ENCODE measurements at regions not wholly inside any gene's neighbourhood (a gene's known extent, or its start where the extent isn't known, plus 50 kb on each side); places are given as distances from the start of the nearest gene placed in this dataset.

- no peak for DNase-seq (ENCODE audit: low read depth in 2 of 3, low spot score in 1 of 3)
Measured at GRCh38 chr18:77439888-77440287, 190.2 kb downstream of the GALR1 start.

GRCh38 chr18:77442393-77442792, 192.7 kb downstream of the GALR1 start:
- DNase-seq (ENCODE audit: low read depth in 2 of 3, low spot score in 1 of 3), result no peak

DNA sequence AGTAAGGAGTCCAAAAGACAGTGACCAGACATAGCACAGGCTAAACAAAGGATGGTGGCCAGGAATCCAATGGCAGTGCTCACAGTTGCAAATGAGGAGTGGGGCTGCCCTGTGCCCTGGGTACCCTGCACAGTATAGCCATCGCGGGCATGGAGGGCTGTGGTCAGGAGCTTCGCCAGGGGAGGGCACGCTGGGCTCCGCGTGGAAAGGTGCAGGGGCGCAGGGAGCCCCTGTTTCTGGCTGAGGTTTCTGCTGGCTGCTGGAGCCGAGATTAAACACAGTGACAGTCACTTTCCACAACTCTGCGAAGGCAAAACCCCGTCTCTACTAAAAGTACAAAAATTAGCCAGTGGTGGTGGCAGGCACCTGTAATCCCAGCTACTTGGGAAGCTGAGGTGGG, 194.7 kb downstream of the GALR1 start:
- DNase-seq (ENCODE audit: low read depth in 2 of 3, low spot score in 1 of 3), result no peak

- DNase-seq (ENCODE audit: low read depth in 2 of 3, low spot score in 1 of 3), result no peak
Measured at GRCh38 chr18:77448046-77448445, 198.4 kb downstream of the GALR1 start.

- DNase-seq (ENCODE audit: low read depth in 2 of 3, low spot score in 1 of 3), result no peak
Measured at GRCh38 chr18:77455004-77455403, 205.4 kb downstream of the GALR1 start.

DNA sequence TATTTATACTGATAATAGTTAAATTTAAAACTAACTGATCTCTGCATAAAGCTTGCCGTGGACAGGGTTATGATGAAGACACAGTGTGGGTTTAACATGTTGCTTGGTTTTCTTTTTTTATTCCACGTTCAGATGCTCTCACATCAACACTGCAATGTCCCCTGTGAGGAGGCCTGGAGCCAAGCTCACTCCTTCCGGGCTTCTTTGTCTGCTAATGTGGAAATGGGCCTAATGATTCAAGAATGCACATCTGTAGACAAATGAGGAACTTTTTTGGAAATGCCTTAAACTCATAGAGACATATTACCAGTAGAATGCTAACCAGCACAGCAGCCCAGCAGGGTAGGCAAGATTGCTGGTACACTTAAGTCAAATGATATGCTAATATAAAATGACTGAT, 208.0 kb downstream of the GALR1 start:
- DNase-seq (ENCODE audit: low read depth in 2 of 3, low spot score in 1 of 3), result no peak

GRCh38 chr18:77461062-77461688, 211.5 kb downstream of the GALR1 start:
- DNase-seq (ENCODE audit: low read depth in 2 of 3, low spot score in 1 of 3), result no peak

- no peak for DNase-seq (ENCODE audit: low read depth in 2 of 3, low spot score in 1 of 3)
Measured at GRCh38 chr18:77464917-77465316, 215.3 kb downstream of the GALR1 start.

GRCh38 chr18:77466890-77467289, 217.2 kb downstream of the GALR1 start:
- no peak for DNase-seq (ENCODE audit: low read depth in 2 of 3, low spot score in 1 of 3)

- DNase-seq (ENCODE audit: low read depth in 2 of 3, low spot score in 1 of 3), result no peak
Measured at GRCh38 chr18:77469131-77469530, 219.5 kb downstream of the GALR1 start.

GRCh38 chr18:77470569-77471413, 221.1 kb downstream of the GALR1 start:
- DNase-seq (ENCODE audit: low read depth in 2 of 3, low spot score in 1 of 3), result no peak

DNA sequence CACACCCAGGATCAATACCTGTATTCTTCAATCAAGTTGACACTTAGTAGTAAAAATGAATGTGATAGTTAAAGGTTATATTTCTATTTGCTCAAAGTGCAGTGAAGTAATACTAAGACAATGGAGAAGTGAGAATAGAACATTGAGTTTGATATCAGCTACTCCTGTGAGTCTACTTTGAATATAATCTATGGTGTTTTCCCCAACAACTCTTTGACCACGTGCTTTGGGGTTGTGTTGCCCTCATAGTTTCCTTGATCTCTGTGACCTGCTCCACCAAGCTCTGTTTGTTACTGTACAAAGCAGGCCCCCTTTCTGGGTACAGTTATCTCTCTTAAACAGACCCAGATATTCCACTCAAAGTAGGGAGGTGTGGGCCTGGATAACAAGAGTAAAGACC, 222.9 kb downstream of the GALR1 start:
- DNase-seq (ENCODE audit: low read depth in 2 of 3, low spot score in 1 of 3), result no peak

GRCh38 chr18:77478646-77479442, 229.2 kb downstream of the GALR1 start:
- DNase-seq (ENCODE audit: low read depth in 2 of 3, low spot score in 1 of 3), result no peak

DNA sequence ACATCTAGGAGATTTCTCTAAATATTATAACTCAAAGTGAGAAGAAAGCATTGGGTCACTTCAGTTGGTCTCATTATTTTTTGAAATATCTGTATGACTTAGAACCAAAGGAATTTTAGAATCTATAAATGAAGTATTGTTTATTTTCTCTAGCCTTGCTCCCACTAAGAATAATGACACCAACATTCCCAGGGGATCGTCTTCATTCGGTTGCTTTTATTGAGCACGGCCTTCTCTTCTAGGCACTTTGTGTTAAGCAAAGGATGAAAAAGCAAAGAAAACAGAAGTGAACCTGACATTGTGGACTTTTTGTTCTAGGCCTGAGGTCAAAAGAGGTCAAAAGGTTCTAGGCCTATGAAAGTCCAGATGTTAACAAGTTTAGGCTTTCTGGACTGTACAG, 231.9 kb downstream of the GALR1 start:
- DNase-seq (ENCODE audit: low read depth in 2 of 3, low spot score in 1 of 3), result no peak

DNA sequence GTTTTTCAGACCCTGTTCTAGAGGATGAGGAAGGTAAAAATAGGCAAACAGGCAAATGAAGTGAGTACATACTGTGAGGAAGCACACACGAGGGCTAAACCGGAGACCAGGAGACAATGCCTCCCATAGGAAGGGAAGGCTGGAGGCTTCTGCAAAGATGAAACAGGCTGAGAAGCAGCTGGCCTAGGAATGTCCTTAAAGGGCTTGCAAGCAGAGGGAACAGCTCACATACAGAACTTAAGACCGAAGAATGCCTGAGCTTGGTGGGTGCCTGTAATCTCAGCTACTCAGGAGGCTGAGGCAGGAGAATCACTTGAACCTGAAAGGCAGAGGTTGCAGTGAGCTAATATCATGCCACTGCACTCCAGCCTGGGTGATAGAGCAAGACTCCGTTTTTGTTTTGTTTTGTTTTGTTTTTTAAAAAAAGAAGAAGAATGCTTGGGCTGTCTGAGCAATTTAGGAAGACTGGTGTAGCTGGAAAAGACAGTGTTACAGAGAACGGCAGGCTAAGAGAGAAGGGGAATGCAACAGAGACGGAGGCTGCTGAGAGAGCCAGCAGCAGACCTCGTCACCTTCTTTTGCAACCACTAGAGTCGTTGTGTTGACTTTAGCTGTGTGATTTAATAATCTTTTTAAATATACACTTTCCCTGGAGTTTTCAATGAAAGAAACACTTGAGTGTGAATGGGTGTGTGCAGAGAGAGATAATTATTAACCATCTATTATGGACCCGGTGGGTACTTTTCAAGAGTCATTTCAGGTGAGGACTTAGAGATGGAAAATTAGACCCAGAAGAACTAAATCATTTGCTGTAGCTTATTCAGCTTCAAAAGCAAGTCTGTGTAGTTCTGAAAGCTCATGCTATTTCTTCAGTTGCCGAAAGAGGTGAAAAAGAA, 232.8 kb downstream of the GALR1 start:
- no peak for DNase-seq (ENCODE audit: low read depth in 2 of 3, low spot score in 1 of 3)

- no peak for DNase-seq (ENCODE audit: low read depth in 2 of 3, low spot score in 1 of 3)
Measured at GRCh38 chr18:77486985-77487384, 237.3 kb downstream of the GALR1 start.

DNA sequence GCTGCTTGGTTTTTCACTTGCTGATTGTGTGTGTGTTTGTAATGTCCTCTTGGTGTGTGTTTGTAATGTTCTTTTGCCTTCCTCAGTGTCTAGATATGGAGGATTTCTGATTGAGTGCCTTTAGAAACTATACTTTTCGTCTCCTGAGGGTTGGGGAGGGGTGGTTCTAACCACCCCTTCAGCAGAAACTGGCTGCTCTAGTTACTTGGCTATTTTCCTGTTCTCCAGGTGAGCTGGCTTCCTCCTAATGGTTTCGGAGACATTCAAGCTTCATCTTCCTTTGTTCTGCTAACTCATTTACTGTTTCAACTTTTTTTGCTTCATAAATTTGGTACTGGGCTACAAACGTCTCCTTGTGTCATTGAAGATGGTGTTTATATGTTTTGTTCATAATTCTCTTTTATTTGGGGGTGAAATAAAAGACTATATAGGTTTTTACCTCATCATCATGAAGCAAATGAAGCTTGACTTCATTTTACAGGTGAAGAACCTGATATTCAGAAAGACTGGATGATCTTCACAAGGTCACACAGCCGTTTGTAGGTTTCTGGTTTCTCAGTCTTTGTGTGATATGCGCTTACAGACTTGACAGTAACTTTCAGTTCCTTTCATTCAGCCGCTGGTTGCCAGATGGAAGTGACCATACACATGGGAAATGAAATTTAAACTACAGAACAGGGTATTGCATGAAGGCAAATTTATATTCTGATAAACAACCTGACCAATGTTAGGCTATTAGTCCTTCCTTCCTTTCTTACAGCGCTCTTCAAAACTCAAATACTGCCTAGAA, 238.5 kb downstream of the GALR1 start:
- no peak for DNase-seq (ENCODE audit: low read depth in 2 of 3, low spot score in 1 of 3)

- DNase-seq (ENCODE audit: low read depth in 2 of 3, low spot score in 1 of 3), result no peak
Measured at GRCh38 chr18:77495079-77495478, 245.4 kb downstream of the GALR1 start.

DNA sequence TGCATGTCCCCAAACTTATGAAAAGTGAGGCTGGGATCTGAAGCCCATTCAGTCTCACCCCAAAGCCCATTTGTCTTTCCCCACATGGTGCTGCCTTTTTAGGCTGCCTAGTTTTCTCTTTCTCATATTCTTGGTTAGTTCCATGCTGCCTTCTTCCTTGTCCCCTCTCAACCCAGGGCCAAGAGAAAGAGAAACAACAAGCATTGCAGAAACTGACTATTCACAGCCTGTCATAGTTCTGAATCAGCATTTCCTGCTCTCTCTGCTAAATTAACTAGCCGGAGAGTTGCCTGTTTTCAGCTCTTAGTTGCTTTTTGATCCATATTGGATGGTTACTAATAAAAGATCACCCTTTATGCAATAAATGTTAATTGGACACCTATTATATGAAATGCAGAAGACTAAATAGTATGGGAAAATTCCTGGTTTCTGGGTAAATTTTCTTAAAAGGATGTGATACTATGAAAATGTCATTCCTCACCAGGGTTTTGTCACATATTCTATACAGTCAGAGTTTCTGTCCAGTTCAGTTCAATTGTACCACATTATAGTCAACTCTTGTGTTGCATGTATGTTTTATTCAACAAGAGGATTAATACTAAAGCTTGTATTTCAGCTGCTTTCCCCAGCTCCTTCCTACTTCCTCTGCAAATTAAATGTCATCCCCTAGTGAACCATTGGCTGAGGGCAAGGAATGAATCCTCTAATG, 246.5 kb downstream of the GALR1 start:
- no peak for DNase-seq (ENCODE audit: low read depth in 2 of 3, low spot score in 1 of 3)

DNA sequence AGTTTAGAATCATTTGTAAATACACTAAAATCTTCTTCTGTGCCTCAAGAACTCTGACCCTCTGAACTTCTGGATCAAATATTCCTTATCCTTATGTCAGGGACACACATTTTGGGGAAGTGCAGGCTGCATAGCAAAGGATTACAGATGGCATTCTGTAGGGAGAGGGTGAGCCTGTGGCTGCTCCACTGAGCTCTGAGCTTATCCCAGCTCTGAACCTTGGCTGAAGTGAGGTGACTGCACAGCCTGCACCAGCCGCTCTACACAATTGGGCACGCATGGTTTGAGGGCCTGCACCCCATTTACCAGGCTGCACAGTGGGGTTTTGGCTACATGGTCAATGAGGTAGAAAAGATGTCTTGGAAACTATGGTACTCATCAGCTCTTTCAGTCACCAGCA, 251.6 kb downstream of the GALR1 start:
- DNase-seq (ENCODE audit: low read depth in 2 of 3, low spot score in 1 of 3), result no peak

All from stimulated activated CD4-positive, alpha-beta T cell treated with anti-CD3 and anti-CD28 coated beads, Interleukin-12 subunit alpha, Interleukin-12 subunit beta, amount 100 ng/mL, for 48 hours (primary cell).